ENCODE measurements at regions not wholly inside any gene's neighbourhood (a gene's known extent, or its start where the extent isn't known, plus 50 kb on each side); places are given as distances from the start of the nearest gene placed in this dataset.

GRCh38 chr13:84923831-84924230 lies 875.4 kb downstream of the SLITRK6 start:
- TF ChIP-seq CTCF (IDR thresholded peaks at IDR 0.05) (no peak), EZH2phosphoT487 (IDR thresholded peaks at IDR 0.05) (no peak), EZH2 (IDR thresholded peaks at IDR 0.05) (no peak)
